K562 (cell line): ENCODE measurements at regions not wholly inside any gene's neighbourhood (a gene's known extent, or its start where the extent isn't known, plus 50 kb on each side); places are given as distances from the start of the nearest gene placed in this dataset.

Experiments
- ATAC-seq: fragments of 200-7000 bp; cut with Tn5 transposase; 3 replicates; pipeline ENCODE4 v1.9.1; 2020; ENCODE audit warnings: moderate library complexity
- BruUV-seq: library from RNA; stranded (reverse); fragments of 400-500 nt; replicated peaks from 2 replicates; lab custom pipeline; 2021; lab: Mats Ljungman, UMichigan
- CTCF ChIA-PET: fragments of 300-600 bp; formaldehyde crosslinking; extraction: SDS; loops from one replicate; lab custom pipeline; 2021; ENCODE audit warnings: low intra/inter-chr PET ratio; lab: Yijun Ruan, JAX
- POLR2A ChIA-PET: fragments of 300-600, 350-650 bp; sonication (Branson Sonifier 250); formaldehyde crosslinking; extraction: SDS; loops from one replicate; lab custom pipeline; 2021; ENCODE audit warnings: antibody characterized with exemption, inconsistent platforms; lab: Yijun Ruan, JAX
- DNase-seq, 4 experiments: peaks; one replicate each; pipeline versions ENCODE4 v3.0.0 to v3.0.0-alpha.2; 2011 to 2018; ENCODE audit warnings: low spot score in 3 of 4, mixed read lengths in 3 of 4; ENCODE audit errors: extremely low read depth in 1 of 4
- FAIRE-seq: peaks from 2 replicates; lab custom pipeline; 2011; peaks lifted over from hg19 to GRCh38; lab: Jason Lieb, UNC
- H2AFZ ChIP-seq: 2 replicates; pipeline ENCODE4 v1.6.0; 2011; ENCODE audit warnings: low read depth, low read length, control low read depth, inconsistent platforms
- H3K27ac ChIP-seq: fragments of 200-600 bp; 3 replicates; pipeline ENCODE4 v1.8.0; 2011; ENCODE audit warnings: low read depth, mild to moderate bottlenecking, control low read depth, inconsistent platforms, low read length, moderate library complexity, mixed read lengths; ENCODE audit errors: extremely low read depth
- H3K27me3 ChIP-seq, 2 experiments: fragments of 300-600 bp in 1 of 2; 2 replicates in 1 of 2; 3 replicates in 1 of 2; pipeline versions ENCODE4 v1.6.0 to v1.8.0; 2011; ENCODE audit warnings: inconsistent platforms in 2 of 2, low read length in 2 of 2, mild to moderate bottlenecking in 1 of 2, mixed read lengths in 1 of 2, moderate library complexity in 1 of 2; ENCODE audit not compliant: control insufficient read depth in 2 of 2, insufficient read depth in 2 of 2
- H3K36me3 ChIP-seq: fragments of 300-600 bp; 3 replicates; pipeline ENCODE4 v1.8.0; 2011; ENCODE audit warnings: mild to moderate bottlenecking, low read length, inconsistent platforms; ENCODE audit not compliant: control insufficient read depth, insufficient read depth
- H3K4me1 ChIP-seq, 2 experiments: fragments of 200-600 bp in 1 of 2; replicated peaks in 1 of 2; 2 replicates in 1 of 2; 3 replicates in 1 of 2; pipeline versions ENCODE4 v1.5.1 to v1.8.0; 2011; ENCODE audit warnings: inconsistent platforms in 2 of 2, low read length in 2 of 2, mild to moderate bottlenecking in 1 of 2, mixed read lengths in 1 of 2, moderate library complexity in 1 of 2; ENCODE audit not compliant: control insufficient read depth in 2 of 2, insufficient read depth in 2 of 2
- H3K4me2 ChIP-seq: 2 replicates; pipeline ENCODE4 v1.6.1; 2011; ENCODE audit warnings: low read length, control low read depth, inconsistent platforms, mixed read lengths; ENCODE audit not compliant: insufficient read depth
- H3K4me3 ChIP-seq: fragments of 200-600 bp; sonication (generic), shearing (Covaris generic); 2 replicates; pipeline ENCODE4 v1.5.1; 2016; ENCODE audit warnings: control low read depth, inconsistent platforms
- H3K79me2 ChIP-seq: fragments of 200-600 bp; 3 replicates; pipeline ENCODE4 v1.8.0; 2011; ENCODE audit warnings: low read length, inconsistent platforms; ENCODE audit not compliant: control insufficient read depth, insufficient read depth
- H3K9ac ChIP-seq, 2 experiments: 2 replicates each; pipeline versions ENCODE4 v1.6.0 to v1.6.1; 2011; ENCODE audit warnings: low read depth in 2 of 2, low read length in 2 of 2, control low read depth in 1 of 2, inconsistent platforms in 1 of 2, mild to moderate bottlenecking in 1 of 2, mixed read lengths in 1 of 2; ENCODE audit not compliant: insufficient read depth in 1 of 2
- H3K9me1 ChIP-seq: one replicate; pipeline ENCODE4 v1.6.0; 2011; ENCODE audit warnings: inconsistent platforms, mild to moderate bottlenecking, low read length, moderate library complexity; ENCODE audit not compliant: control insufficient read depth, insufficient read depth
- H3K9me3 ChIP-seq: replicated peaks from 2 replicates; pipeline ENCODE4 v1.5.1; 2011; ENCODE audit warnings: low read depth, low read length, inconsistent platforms; ENCODE audit not compliant: control insufficient read depth, insufficient read depth
- H4K20me1 ChIP-seq: replicated peaks from 2 replicates; pipeline ENCODE4 v1.6.1; 2011; ENCODE audit warnings: low read length, inconsistent platforms, mixed read lengths; ENCODE audit not compliant: control insufficient read depth, insufficient read depth
- NFRKB ChIP-seq: fragments of 450-650 bp; IDR thresholded peaks from 2 replicates; pipeline ENCODE4 v1.6.1; 2016; ENCODE audit warnings: low read depth
- NR4A1 ChIP-seq, 2 experiments: fragments of 250-450 bp in 1 of 2; fragments of 450-650 bp in 1 of 2; sonication (Bioruptor Pico) in 1 of 2; IDR thresholded peaks; 2 replicates each; pipeline versions ENCODE4 v1.4.0 to v1.6.1; 2016 to 2020; ENCODE audit warnings: mild to moderate bottlenecking in 2 of 2, missing compliant biosample characterization in 1 of 2, missing genetic modification characterization in 1 of 2, moderate library complexity in 1 of 2
- RREB1 ChIP-seq: fragments of 250-450 bp; sonication (Bioruptor Pico); IDR thresholded peaks from 2 replicates; pipeline ENCODE4 v1.4.0; 2020
- ZNF121 ChIP-seq: sonication (generic); formaldehyde crosslinking; conservative IDR thresholded peaks from 2 replicates; pipeline ENCODE4 v1.8.0; 2022; ENCODE audit warnings: missing genetic modification reagents
- ZNF699 ChIP-seq: fragments of 250-450 bp; sonication (Bioruptor Pico); IDR thresholded peaks from 2 replicates; pipeline ENCODE4 v1.8.0; 2021; ENCODE audit warnings: mild to moderate bottlenecking, moderate library complexity; ENCODE audit not compliant: insufficient replicate concordance
- WGBS: fragments of 100-300 bp; shearing (Covaris generic); methylation state at CpG from one replicate; pipeline ENCODE4 v1.1.6; 2016; ENCODE audit warnings: low coverage, mixed read lengths; ENCODE audit not compliant: insufficient coverage; ENCODE audit errors: missing lambda C conversion rate; 5-methylcytosine and 5-hydroxymethylcytosine counted together
- in situ Hi-C: fragments of 300-500 bp; cut with MboI; formaldehyde crosslinking; loops from 4 replicates; pipeline ENCODE4 v1.15.0; 2018; ENCODE audit warnings: inconsistent platforms, mixed read lengths
- intact Hi-C: fragments of 100-400 bp; cut with micrococcal nuclease; formaldehyde crosslinking; loops from 2 replicates; pipeline ENCODE4 v1.14.2; 2022

GRCh38 chr2:66930339-66931220, 466.6 kb upstream of the ETAA1 start:
- no peaks in the 10 kb centered on the region for H3K27me3 ChIP-seq
- no peak overlapping the region for H3K27ac ChIP-seq
- DNase-seq (no peak), FAIRE-seq (no peak), ATAC-seq (no peak)
- no peak overlapping the region for H3K9ac ChIP-seq
- no peak overlapping the region for H3K4me3 ChIP-seq
- ChIA-PET CTCF (no interaction called here), POLR2A (no interaction called here)
- no peaks in the 10 kb centered on the region for H3K9me1 ChIP-seq
- WGBS, result 0% methylated on average over 3 of the region's 3 CpGs
- no TSS peak for BruUV-seq
- no peak overlapping the region for H2AFZ ChIP-seq
- H3K79me2 ChIP-seq, result no peaks in the 10 kb centered on the region
- in situ Hi-C loops (no loop called here), intact Hi-C loops (no loop called here)
- no peak overlapping the region for H3K4me2 ChIP-seq
- no peaks in the 10 kb centered on the region for H3K4me1 ChIP-seq
- TF ChIP-seq NFRKB (no peak), ZNF699 (no peak), ZNF121 (CRISPR knock-in tag) (no peak), NR4A1 (CRISPR knock-in tag; IDR thresholded peaks at IDR 0.05) (no peak), NR4A1 (tag; IDR thresholded peaks at IDR 0.05) (no peak)
- no peaks in the 10 kb centered on the region for H4K20me1 ChIP-seq
- H3K36me3 ChIP-seq, result no peaks in the 10 kb centered on the region
- no peaks in the 10 kb centered on the region for H3K9me3 ChIP-seq

- Histone ChIP-seq H3K4me1 (no peaks in the 10 kb centered on the region), H3K27me3 (no peaks in the 10 kb centered on the region), H3K9me1 (no peaks in the 10 kb centered on the region), H2AFZ (no peak overlapping the region), H3K9me3 (no peaks in the 10 kb centered on the region), H3K27ac (no peak overlapping the region), H3K79me2 (no peaks in the 10 kb centered on the region), H3K4me3 (no peak overlapping the region), H4K20me1 (no peaks in the 10 kb centered on the region), H3K4me2 (no peak overlapping the region), H3K9ac (no peak overlapping the region), H3K36me3 (no peaks in the 10 kb centered on the region)
- POLR2A ChIA-PET, result interaction anchor here (0.7 kb wide), 1 partner anchor 208 kb away, joined by 3 read pairs; no protein-coding TSS in a partner anchor
- TF ChIP-seq RREB1 (CRISPR knock-in tag), result no peak
- DNase-seq (no peak), FAIRE-seq (no peak), ATAC-seq (no peak)
- in situ Hi-C loops, result no loop called here
- no TSS peak for BruUV-seq
- 0% methylated on average over 1 of the region's 1 CpG for WGBS
- intact Hi-C loops, result no loop called here
- CTCF ChIA-PET, result no interaction called here
Measured at GRCh38 chr2:66938471-66938967, 458.6 kb upstream of the ETAA1 start.
